Right atrium auricular region (tissue), 2 donors: ENCODE measurements at regions not wholly inside any gene's neighbourhood (a gene's known extent, or its start where the extent isn't known, plus 50 kb on each side); places are given as distances from the start of the nearest gene placed in this dataset.
"Not testable (repeated sequence)": the region's sequence is repeated elsewhere in the genome, so short reads cannot be mapped to it uniquely, and the experiment has no call there.

Experiments used
- DNase-seq: peaks from one replicate; pipeline ENCODE4 v3.0.0-alpha.2; 2019; ENCODE audit warnings: low spot score
- H3K27ac ChIP-seq, 2 donors: fragments of 200-600 bp; sonication (generic); 1 replicate in 1 of 2; 2 replicates in 1 of 2; pipeline ENCODE4 v1.5.1; 2016 to 2019
- H3K27me3 ChIP-seq, 2 donors: fragments of 200-600 bp; sonication (generic); one replicate each; pipeline versions ENCODE4 v1.5.1 to v1.6.0; 2017 to 2019
- H3K36me3 ChIP-seq: fragments of 200-600 bp; sonication (generic); one replicate; pipeline ENCODE4 v1.5.1; 2016
- H3K4me1 ChIP-seq, 2 donors: fragments of 200-600 bp; sonication (generic); one replicate each; pipeline versions ENCODE4 v1.5.1 to v1.6.0; 2017 to 2019
- H3K4me3 ChIP-seq, 2 donors: fragments of 200-600 bp; sonication (generic); 1 replicate in 1 of 2; 2 replicates in 1 of 2; pipeline ENCODE4 v1.5.1; 2017 to 2019; ENCODE audit warnings: mild to moderate bottlenecking in 1 of 2, moderate library complexity in 1 of 2
- H3K9me3 ChIP-seq, 2 donors: fragments of 200-600 bp; sonication (generic); one replicate each; pipeline ENCODE4 v1.5.1; 2019
- CTCF ChIP-seq, 2 donors: fragments of 200-600 bp; sonication (generic); IDR thresholded peaks; one replicate each; pipeline ENCODE4 v1.5.1; 2019; ENCODE audit warnings: antibody characterized with exemption in 2 of 2

GRCh38 chr7:119957335-119957734, 315.6 kb upstream of the KCND2 start:
- no peak for TF ChIP-seq CTCF (IDR thresholded peaks at IDR 0.05)
- no peak for DNase-seq
- no peak overlapping the region for H3K4me3 ChIP-seq
- H3K9me3 ChIP-seq, result no peaks in the 10 kb centered on the region
- no peaks in the 10 kb centered on the region for H3K4me1 ChIP-seq
- no peaks in the 10 kb centered on the region for H3K27me3 ChIP-seq
- H3K36me3 ChIP-seq, result no peaks in the 10 kb centered on the region
- H3K27ac ChIP-seq, result no peak overlapping the region

DNA sequence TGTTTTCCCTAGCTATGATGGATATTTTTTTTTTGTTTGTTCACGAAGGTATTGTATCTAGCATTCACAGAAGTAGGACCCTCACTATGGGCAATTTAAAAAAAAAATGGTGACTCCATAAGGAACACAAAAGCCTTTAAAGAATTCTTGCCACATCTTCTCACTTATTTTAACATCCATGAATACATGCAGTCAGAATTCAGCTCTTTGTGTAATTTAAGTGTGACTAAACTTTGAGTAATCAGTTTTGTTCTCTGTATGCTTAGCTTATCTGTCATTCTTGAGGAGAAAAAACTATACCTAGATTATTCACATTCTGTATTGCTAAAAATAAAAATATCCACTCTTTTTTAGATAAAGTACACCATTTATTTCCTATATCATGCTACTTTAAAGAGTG, 313.2 kb upstream of the KCND2 start:
- H3K4me1 ChIP-seq, result no peaks in the 10 kb centered on the region
- no peak for DNase-seq
- no peaks in the 10 kb centered on the region for H3K27me3 ChIP-seq
- H3K27ac ChIP-seq, result no peak overlapping the region
- no peak for TF ChIP-seq CTCF (IDR thresholded peaks at IDR 0.05)
- no peaks in the 10 kb centered on the region for H3K36me3 ChIP-seq
- no peaks in the 10 kb centered on the region for H3K9me3 ChIP-seq
- H3K4me3 ChIP-seq, result no peak overlapping the region

DNA sequence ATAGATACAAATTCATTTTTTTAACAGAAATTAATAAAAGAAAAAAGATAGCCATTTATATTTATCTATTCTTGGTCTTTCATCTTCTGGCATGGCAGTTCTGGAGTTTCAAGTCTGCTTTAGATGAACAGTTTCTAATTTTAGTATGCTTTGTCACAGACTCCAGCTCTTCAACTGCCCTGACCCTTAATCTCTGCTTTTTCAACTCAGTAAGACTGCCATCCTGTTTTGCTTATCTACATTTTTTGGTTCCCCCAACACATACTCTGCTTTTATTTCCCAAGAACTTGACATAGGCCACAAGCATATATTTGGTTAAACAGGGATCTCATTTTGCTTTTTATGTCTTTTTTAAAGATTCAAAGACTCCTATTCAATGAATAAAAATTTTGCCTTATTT, 309.3 kb upstream of the KCND2 start:
- no peak for TF ChIP-seq CTCF (IDR thresholded peaks at IDR 0.05)
- no peaks in the 10 kb centered on the region for H3K4me1 ChIP-seq
- no peaks in the 10 kb centered on the region for H3K9me3 ChIP-seq
- H3K4me3 ChIP-seq, result no peak overlapping the region
- no peak overlapping the region for H3K27ac ChIP-seq
- H3K36me3 ChIP-seq, result no peaks in the 10 kb centered on the region
- DNase-seq, result no peak
- no peaks in the 10 kb centered on the region for H3K27me3 ChIP-seq

- Histone ChIP-seq H3K4me3 (no peak overlapping the region), H3K4me1 (no peaks in the 10 kb centered on the region), H3K27ac (no peak overlapping the region), H3K36me3 (no peaks in the 10 kb centered on the region), H3K9me3 (no peaks in the 10 kb centered on the region), H3K27me3 (no peaks in the 10 kb centered on the region)
- no peak for TF ChIP-seq CTCF (IDR thresholded peaks at IDR 0.05)
- no peak for DNase-seq
Measured at GRCh38 chr7:119964065-119964464, 308.9 kb upstream of the KCND2 start.

- Histone ChIP-seq H3K36me3 (no peaks in the 10 kb centered on the region), H3K27me3 (no peaks in the 10 kb centered on the region), H3K9me3 (no peaks in the 10 kb centered on the region), H3K27ac (no peak overlapping the region), H3K4me1 (no peaks in the 10 kb centered on the region), H3K4me3 (no peak overlapping the region)
- TF ChIP-seq CTCF (IDR thresholded peaks at IDR 0.05), result no peak
- no peak for DNase-seq
Measured at GRCh38 chr7:119964788-119965542, 308.0 kb upstream of the KCND2 start.

DNA sequence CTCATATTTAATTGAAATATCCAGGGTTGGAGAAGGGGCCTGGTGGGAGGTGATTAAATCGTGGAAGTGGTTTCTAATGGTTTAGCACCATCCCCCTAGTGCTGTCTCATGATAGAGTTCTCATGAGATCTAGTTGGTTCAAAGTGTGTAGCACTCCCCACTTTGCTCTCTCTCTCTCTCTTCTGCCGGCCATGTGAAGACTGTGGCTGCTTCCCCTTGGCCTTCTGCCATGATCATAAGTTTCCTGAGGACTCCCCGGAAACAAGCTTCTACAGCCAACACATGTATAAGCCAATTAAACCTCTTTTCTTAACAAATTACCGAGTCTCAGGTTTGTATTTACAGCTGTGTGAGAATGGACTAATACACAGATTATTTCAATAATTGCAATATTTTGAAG, 305.8 kb upstream of the KCND2 start:
- TF ChIP-seq CTCF (IDR thresholded peaks at IDR 0.05), result no peak
- no peak for DNase-seq
- Histone ChIP-seq H3K9me3 (no peaks in the 10 kb centered on the region), H3K27me3 (no peaks in the 10 kb centered on the region), H3K4me1 (no peaks in the 10 kb centered on the region), H3K36me3 (no peaks in the 10 kb centered on the region), H3K4me3 (no peak overlapping the region), H3K27ac (no peak overlapping the region)

- not testable (repeated sequence) for H3K4me3 ChIP-seq, DNase-seq, H3K4me1 ChIP-seq, H3K27ac ChIP-seq, H3K9me3 ChIP-seq, H3K36me3 ChIP-seq, H3K27me3 ChIP-seq
Measured at GRCh38 chr7:119968411-119968810, 304.6 kb upstream of the KCND2 start.
